K562 (cell line): ENCODE measurements at regions not wholly inside any gene's neighbourhood (a gene's known extent, or its start where the extent isn't known, plus 50 kb on each side); places are given as distances from the start of the nearest gene placed in this dataset.

ENCODE experiments used
- ATAC-seq: fragments of 200-7000 bp; cut with Tn5 transposase; 3 replicates; pipeline ENCODE4 v1.9.1; 2020; ENCODE audit warnings: moderate library complexity
- BruUV-seq: library from RNA; stranded (reverse); fragments of 400-500 nt; replicated peaks from 2 replicates; lab custom pipeline; 2021; lab: Mats Ljungman, UMichigan
- CTCF ChIA-PET: fragments of 300-600 bp; formaldehyde crosslinking; extraction: SDS; loops from one replicate; lab custom pipeline; 2021; ENCODE audit warnings: low intra/inter-chr PET ratio; lab: Yijun Ruan, JAX
- POLR2A ChIA-PET: fragments of 300-600, 350-650 bp; sonication (Branson Sonifier 250); formaldehyde crosslinking; extraction: SDS; loops from one replicate; lab custom pipeline; 2021; ENCODE audit warnings: antibody characterized with exemption, inconsistent platforms; lab: Yijun Ruan, JAX
- DNase-seq, 4 experiments: peaks; one replicate each; pipeline versions ENCODE4 v3.0.0 to v3.0.0-alpha.2; 2011 to 2018; ENCODE audit warnings: low spot score in 3 of 4, mixed read lengths in 3 of 4; ENCODE audit errors: extremely low read depth in 1 of 4
- FAIRE-seq: peaks from 2 replicates; lab custom pipeline; 2011; peaks lifted over from hg19 to GRCh38; lab: Jason Lieb, UNC
- H2AFZ ChIP-seq: 2 replicates; pipeline ENCODE4 v1.6.0; 2011; ENCODE audit warnings: low read depth, low read length, control low read depth, inconsistent platforms
- H3K27ac ChIP-seq: fragments of 200-600 bp; 3 replicates; pipeline ENCODE4 v1.8.0; 2011; ENCODE audit warnings: low read depth, mild to moderate bottlenecking, control low read depth, inconsistent platforms, low read length, moderate library complexity, mixed read lengths; ENCODE audit errors: extremely low read depth
- H3K27me3 ChIP-seq, 2 experiments: fragments of 300-600 bp in 1 of 2; 2 replicates in 1 of 2; 3 replicates in 1 of 2; pipeline versions ENCODE4 v1.6.0 to v1.8.0; 2011; ENCODE audit warnings: inconsistent platforms in 2 of 2, low read length in 2 of 2, mild to moderate bottlenecking in 1 of 2, mixed read lengths in 1 of 2, moderate library complexity in 1 of 2; ENCODE audit not compliant: control insufficient read depth in 2 of 2, insufficient read depth in 2 of 2
- H3K36me3 ChIP-seq: fragments of 300-600 bp; 3 replicates; pipeline ENCODE4 v1.8.0; 2011; ENCODE audit warnings: mild to moderate bottlenecking, low read length, inconsistent platforms; ENCODE audit not compliant: control insufficient read depth, insufficient read depth
- H3K4me1 ChIP-seq, 2 experiments: fragments of 200-600 bp in 1 of 2; replicated peaks in 1 of 2; 2 replicates in 1 of 2; 3 replicates in 1 of 2; pipeline versions ENCODE4 v1.5.1 to v1.8.0; 2011; ENCODE audit warnings: inconsistent platforms in 2 of 2, low read length in 2 of 2, mild to moderate bottlenecking in 1 of 2, mixed read lengths in 1 of 2, moderate library complexity in 1 of 2; ENCODE audit not compliant: control insufficient read depth in 2 of 2, insufficient read depth in 2 of 2
- H3K4me2 ChIP-seq: 2 replicates; pipeline ENCODE4 v1.6.1; 2011; ENCODE audit warnings: low read length, control low read depth, inconsistent platforms, mixed read lengths; ENCODE audit not compliant: insufficient read depth
- H3K4me3 ChIP-seq: fragments of 200-600 bp; sonication (generic), shearing (Covaris generic); 2 replicates; pipeline ENCODE4 v1.5.1; 2016; ENCODE audit warnings: control low read depth, inconsistent platforms
- H3K79me2 ChIP-seq: fragments of 200-600 bp; 3 replicates; pipeline ENCODE4 v1.8.0; 2011; ENCODE audit warnings: low read length, inconsistent platforms; ENCODE audit not compliant: control insufficient read depth, insufficient read depth
- H3K9ac ChIP-seq, 2 experiments: 2 replicates each; pipeline versions ENCODE4 v1.6.0 to v1.6.1; 2011; ENCODE audit warnings: low read depth in 2 of 2, low read length in 2 of 2, control low read depth in 1 of 2, inconsistent platforms in 1 of 2, mild to moderate bottlenecking in 1 of 2, mixed read lengths in 1 of 2; ENCODE audit not compliant: insufficient read depth in 1 of 2
- H3K9me1 ChIP-seq: one replicate; pipeline ENCODE4 v1.6.0; 2011; ENCODE audit warnings: inconsistent platforms, mild to moderate bottlenecking, low read length, moderate library complexity; ENCODE audit not compliant: control insufficient read depth, insufficient read depth
- H3K9me3 ChIP-seq: replicated peaks from 2 replicates; pipeline ENCODE4 v1.5.1; 2011; ENCODE audit warnings: low read depth, low read length, inconsistent platforms; ENCODE audit not compliant: control insufficient read depth, insufficient read depth
- H4K20me1 ChIP-seq: replicated peaks from 2 replicates; pipeline ENCODE4 v1.6.1; 2011; ENCODE audit warnings: low read length, inconsistent platforms, mixed read lengths; ENCODE audit not compliant: control insufficient read depth, insufficient read depth
- E2F3 ChIP-seq: fragments of 250-450 bp; sonication (Bioruptor Pico); IDR thresholded peaks from 2 replicates; pipeline ENCODE4 v1.4.0; 2020; ENCODE audit warnings: mild to moderate bottlenecking
- E2F8 ChIP-seq: fragments of 450-650 bp; IDR thresholded peaks from 2 replicates; pipeline ENCODE4 v1.7.1; 2018; ENCODE audit warnings: mild to moderate bottlenecking, low read depth; ENCODE audit not compliant: partially characterized antibody
- KHSRP ChIP-seq: fragments of 450-650 bp; IDR thresholded peaks from 2 replicates; pipeline ENCODE4 v1.6.1; 2017
- MYBL2 ChIP-seq, 2 experiments: fragments of 450-650 bp in 1 of 2; sonication (generic) in 1 of 2; formaldehyde crosslinking in 1 of 2; IDR thresholded peaks; 2 replicates each; pipeline versions ENCODE4 v1.6.1 to v1.8.1; 2017 to 2022; ENCODE audit warnings: borderline replicate concordance in 1 of 2, inconsistent platforms in 1 of 2, low read depth in 1 of 2, mild to moderate bottlenecking in 1 of 2, missing genetic modification reagents in 1 of 2, moderate library complexity in 1 of 2
- MYC ChIP-seq, 2 experiments: fragments of 250-450 bp in 1 of 2; sonication (Bioruptor Pico) in 1 of 2; IDR thresholded peaks; 2 replicates each; pipeline versions ENCODE4 v1.5.1 to v1.6.1; 2012 to 2021; ENCODE audit warnings: low read depth in 2 of 2, borderline replicate concordance in 1 of 2, improper control_type of control experiment in 1 of 2, low read length in 1 of 2, mild to moderate bottlenecking in 1 of 2, moderate library complexity in 1 of 2
- NFRKB ChIP-seq: fragments of 450-650 bp; IDR thresholded peaks from 2 replicates; pipeline ENCODE4 v1.6.1; 2016; ENCODE audit warnings: low read depth
- POLR2G ChIP-seq: fragments of 200-400 bp; formaldehyde crosslinking; IDR thresholded peaks from 2 replicates; pipeline ENCODE4 v1.6.1; 2017; ENCODE audit warnings: low read depth, mild to moderate bottlenecking, antibody characterized with exemption, low read length, moderate library complexity
- TCF7 ChIP-seq: sonication (generic); IDR thresholded peaks from 2 replicates; pipeline ENCODE4 v1.6.1; 2016; ENCODE audit warnings: antibody characterized with exemption, borderline replicate concordance
- THAP7 ChIP-seq: fragments of 250-450 bp; sonication (Bioruptor Pico); IDR thresholded peaks from 2 replicates; pipeline ENCODE4 v1.5.0; 2021
- ZBTB49 ChIP-seq: sonication (generic); formaldehyde crosslinking; IDR thresholded peaks from 2 replicates; pipeline ENCODE4 v1.8.0; 2022; ENCODE audit warnings: missing genetic modification reagents, mild to moderate bottlenecking, borderline replicate concordance
- ZNF436 ChIP-seq: fragments of 250-450, 450-650 bp; sonication (Bioruptor Pico); formaldehyde crosslinking; IDR thresholded peaks from 2 replicates; pipeline ENCODE4 v1.7.0; 2020; ENCODE audit warnings: mild to moderate bottlenecking
- ZNF444 ChIP-seq: fragments of 250-450 bp; sonication (Bioruptor Pico); IDR thresholded peaks from 2 replicates; pipeline ENCODE4 v1.4.0; 2020; ENCODE audit warnings: mild to moderate bottlenecking, moderate library complexity
- ZNF512 ChIP-seq: IDR thresholded peaks from 2 replicates; pipeline ENCODE4 v1.6.1; 2016; ENCODE audit warnings: missing genetic modification characterization, missing compliant biosample characterization
- ZNF551 ChIP-seq: fragments of 250-450 bp; sonication (Bioruptor Pico); IDR thresholded peaks from 2 replicates; pipeline ENCODE4 v1.5.0; 2021; ENCODE audit warnings: mild to moderate bottlenecking, moderate library complexity
- ZNF79 ChIP-seq: fragments of 250-450 bp; sonication (Bioruptor Pico); IDR thresholded peaks from 2 replicates; pipeline ENCODE4 v1.4.0; 2020; ENCODE audit warnings: low read depth, mild to moderate bottlenecking, moderate library complexity
- WGBS: fragments of 100-300 bp; shearing (Covaris generic); methylation state at CpG from one replicate; pipeline ENCODE4 v1.1.6; 2016; ENCODE audit warnings: low coverage, mixed read lengths; ENCODE audit not compliant: insufficient coverage; ENCODE audit errors: missing lambda C conversion rate; 5-methylcytosine and 5-hydroxymethylcytosine counted together
- in situ Hi-C: fragments of 300-500 bp; cut with MboI; formaldehyde crosslinking; loops from 4 replicates; pipeline ENCODE4 v1.15.0; 2018; ENCODE audit warnings: inconsistent platforms, mixed read lengths
- intact Hi-C: fragments of 100-400 bp; cut with micrococcal nuclease; formaldehyde crosslinking; loops from 2 replicates; pipeline ENCODE4 v1.14.2; 2022

GRCh38 chr17:72354071-72354470, 233.3 kb downstream of the SOX9 start:
- ATAC-seq (no peak), FAIRE-seq (no peak), DNase-seq (no peak)
- Histone ChIP-seq H3K9me1 (no peaks in the 10 kb centered on the region), H3K27me3 (peaks cover 0 to 8% of the 10 kb centered on the region in 2 experiments; a peak in 3 of 5 replicates), H3K4me2 (no peak overlapping the region), H3K36me3 (no peaks in the 10 kb centered on the region), H3K79me2 (no peaks in the 10 kb centered on the region), H3K9ac (no peak overlapping the region), H3K27ac (no peak overlapping the region), H3K9me3 (no peaks in the 10 kb centered on the region), H3K4me3 (no peak overlapping the region), H3K4me1 (no peaks in the 10 kb centered on the region), H2AFZ (no peak overlapping the region), H4K20me1 (no peaks in the 10 kb centered on the region)
- CTCF ChIA-PET: no interaction called here
- 4% methylated on average over 8 of the region's 8 CpGs for WGBS
- BruUV-seq: no TSS peak
- intact Hi-C loops (no loop called here), in situ Hi-C loops (no loop called here)
- POLR2A ChIA-PET: interaction anchor here (0.6 to 0.8 kb wide), 2 partner anchors 13 to 1181 kb away, joined by 3 read pairs; no protein-coding TSS in a partner anchor
- TF ChIP-seq TCF7 (no peak), POLR2G (no peak), KHSRP (no peak), ZBTB49 (no peak), ZNF444 (CRISPR knock-in tag) (no peak), NFRKB (no peak), ZNF551 (no peak), E2F3 (no peak), MYC (IDR thresholded peaks at IDR 0.05; ENCODE audit: low read depth, low read length) (no peak), MYC (CRISPR knock-in tag; IDR thresholded peaks at IDR 0.05; ENCODE audit: borderline replicate concordance, low read depth) (no peak), ZNF512 (tag) (no peak), MYBL2 (IDR thresholded peaks at IDR 0.05; ENCODE audit: low read depth) (no peak), MYBL2 (CRISPR knock-in tag; IDR thresholded peaks at IDR 0.05; ENCODE audit: borderline replicate concordance) (no peak), E2F8 (no peak), ZNF436 (CRISPR knock-in tag) (no peak), THAP7 (no peak), ZNF79 (no peak)
